H1 (cell line): ENCODE measurements at regions not wholly inside any gene's neighbourhood (a gene's known extent, or its start where the extent isn't known, plus 50 kb on each side); places are given as distances from the start of the nearest gene placed in this dataset.

ENCODE experiments used
- CTCF ChIA-PET: fragments of 300-600 bp; sonication (Branson Sonifier 250); formaldehyde crosslinking; loops from one replicate; lab custom pipeline; 2021; ENCODE audit not compliant: partially characterized antibody; lab: Charles Lee
- POLR2A ChIA-PET: fragments of 300-600 bp; sonication (Branson Sonifier 250); formaldehyde crosslinking; loops from one replicate; lab custom pipeline; 2021; ENCODE audit warnings: inconsistent platforms; ENCODE audit not compliant: partially characterized antibody; lab: Charles Lee
- DNase-seq, 2 experiments: peaks; one replicate each; pipeline versions ENCODE4 v3.0.0 to v3.0.0-alpha.2; 2010 to 2022; ENCODE audit warnings: low spot score in 2 of 2, low read depth in 1 of 2, mixed read lengths in 1 of 2
- FAIRE-seq: peaks from 2 replicates; lab custom pipeline; 2011; peaks lifted over from hg19 to GRCh38; lab: Jason Lieb, UNC
- H2AFZ ChIP-seq: 2 replicates; pipeline ENCODE4 v1.8.1; 2012; ENCODE audit warnings: low read length, inconsistent platforms
- H2AK5ac ChIP-seq: 2 replicates; pipeline ENCODE4 v1.6.1; 2013; ENCODE audit warnings: low read depth, low read length
- H2BK120ac ChIP-seq: replicated peaks from 2 replicates; pipeline ENCODE3; 2013; ENCODE audit warnings: low read depth, low read length, inconsistent platforms
- H2BK12ac ChIP-seq: 2 replicates; pipeline ENCODE4 v1.6.1; 2013; ENCODE audit warnings: low read depth, low read length
- H2BK15ac ChIP-seq: 2 replicates; pipeline ENCODE4 v1.6.1; 2013; ENCODE audit warnings: low read length
- H2BK20ac ChIP-seq: 2 replicates; pipeline ENCODE4 v1.6.1; 2013; ENCODE audit warnings: low read length
- H2BK5ac ChIP-seq: 2 replicates; pipeline ENCODE4 v1.6.1; 2013; ENCODE audit warnings: low read depth, low read length
- H3K14ac ChIP-seq: 2 replicates; pipeline ENCODE4 v1.6.1; 2013; ENCODE audit warnings: inconsistent platforms; ENCODE audit not compliant: insufficient read length
- H3K18ac ChIP-seq: 2 replicates; pipeline ENCODE4 v1.6.1; 2013; ENCODE audit warnings: low read length; ENCODE audit errors: extremely low read depth
- H3K23ac ChIP-seq: 2 replicates; pipeline ENCODE4 v1.6.1; 2013; ENCODE audit warnings: inconsistent platforms; ENCODE audit not compliant: insufficient read length
- H3K23me2 ChIP-seq: 2 replicates; pipeline ENCODE4 v1.6.1; 2013; ENCODE audit warnings: low read depth, low read length
- H3K27ac ChIP-seq: 2 replicates; pipeline ENCODE4 v1.6.1; 2011; ENCODE audit warnings: low read depth, low read length, inconsistent platforms
- H3K27me3 ChIP-seq, 4 experiments: replicated peaks in 1 of 4; 1 replicate in 1 of 4; 2 replicates in 3 of 4; pipeline versions ENCODE4 v1.6.1 to v1.8.1; 2011 to 2013; ENCODE audit warnings: low read length in 3 of 4, mild to moderate bottlenecking in 3 of 4, inconsistent platforms in 2 of 4, mixed read lengths in 2 of 4, moderate library complexity in 1 of 4; ENCODE audit not compliant: control insufficient read depth in 3 of 4, insufficient read depth in 3 of 4; ENCODE audit errors: extremely low read depth in 1 of 4
- H3K36me3 ChIP-seq, 4 experiments: 2 replicates each; pipeline versions ENCODE4 v1.6.1 to v1.8.1; 2011 to 2013; ENCODE audit warnings: mild to moderate bottlenecking in 4 of 4, low read length in 3 of 4, moderate library complexity in 2 of 4, control low read depth in 1 of 4, inconsistent platforms in 1 of 4; ENCODE audit not compliant: insufficient read depth in 4 of 4, control insufficient read depth in 2 of 4
- H3K4ac ChIP-seq: replicated peaks from 2 replicates; pipeline ENCODE3; 2013; ENCODE audit warnings: low read length, low read depth, mixed read lengths, inconsistent platforms; ENCODE audit not compliant: insufficient read length
- H3K4me1 ChIP-seq, 4 experiments: replicated peaks in 1 of 4; 1 replicate in 1 of 4; 2 replicates in 3 of 4; pipeline versions ENCODE4 v1.6.1 to v1.8.1; 2011 to 2013; ENCODE audit warnings: low read length in 3 of 4, inconsistent platforms in 2 of 4, mixed read lengths in 1 of 4; ENCODE audit not compliant: insufficient read depth in 4 of 4, control insufficient read depth in 3 of 4
- H3K4me2 ChIP-seq, 2 experiments: 2 replicates each; pipeline versions ENCODE4 v1.6.1 to v1.8.1; 2011 to 2013; ENCODE audit warnings: low read depth in 2 of 2, low read length in 2 of 2, control low read depth in 1 of 2, inconsistent platforms in 1 of 2, mild to moderate bottlenecking in 1 of 2; ENCODE audit not compliant: insufficient read depth in 1 of 2
- H3K4me3 ChIP-seq, 4 experiments: fragments of 200-600, 300-600 bp in 1 of 4; sonication (generic), shearing (Covaris generic), sonication (Bioruptor Twin) in 1 of 4; 2 replicates each; pipeline versions ENCODE4 v1.5.1 to v1.8.1; 2011 to 2016; ENCODE audit warnings: low read length in 4 of 4, low read depth in 3 of 4, control low read depth in 2 of 4, inconsistent platforms in 2 of 4, mild to moderate bottlenecking in 2 of 4, mixed read lengths in 1 of 4, moderate library complexity in 1 of 4; ENCODE audit not compliant: insufficient read depth in 2 of 4; ENCODE audit errors: extremely low read depth in 1 of 4
- H3K56ac ChIP-seq: replicated peaks from 2 replicates; pipeline ENCODE3; 2013; ENCODE audit warnings: low read depth, mild to moderate bottlenecking, mixed read lengths, low read length, inconsistent platforms; ENCODE audit not compliant: insufficient read length
- H3K79me1 ChIP-seq: 2 replicates; pipeline ENCODE4 v1.6.1; 2013; ENCODE audit warnings: low read depth, low read length, control low read depth
- H3K79me2 ChIP-seq, 2 experiments: 2 replicates each; pipeline versions ENCODE4 v1.6.1 to v1.8.1; 2012 to 2013; ENCODE audit warnings: low read length in 2 of 2, mild to moderate bottlenecking in 2 of 2, inconsistent platforms in 1 of 2; ENCODE audit not compliant: insufficient read depth in 2 of 2, control insufficient read depth in 1 of 2
- H3K9ac ChIP-seq, 4 experiments: replicated peaks in 1 of 4; 1 replicate in 1 of 4; 2 replicates in 3 of 4; pipeline versions ENCODE4 v1.6.1 to v1.8.1; 2011 to 2013; ENCODE audit warnings: low read depth in 3 of 4, low read length in 3 of 4, control low read depth in 2 of 4, mild to moderate bottlenecking in 2 of 4, moderate library complexity in 2 of 4, inconsistent platforms in 1 of 4; ENCODE audit errors: extremely low read depth in 1 of 4
- H3K9me3 ChIP-seq, 2 experiments: 2 replicates each; pipeline versions ENCODE4 v1.6.1 to v1.8.1; 2012 to 2013; ENCODE audit warnings: mild to moderate bottlenecking in 2 of 2, moderate library complexity in 2 of 2, control low read depth in 1 of 2, inconsistent platforms in 1 of 2, low read depth in 1 of 2, low read length in 1 of 2, mixed read lengths in 1 of 2; ENCODE audit not compliant: insufficient read depth in 2 of 2
- H4K20me1 ChIP-seq, 2 experiments: replicated peaks in 1 of 2; 2 replicates each; pipeline versions ENCODE3 to v1.8.1; 2011 to 2013; ENCODE audit warnings: inconsistent platforms in 2 of 2, low read length in 2 of 2, mild to moderate bottlenecking in 1 of 2; ENCODE audit not compliant: insufficient read depth in 2 of 2, control insufficient read depth in 1 of 2
- H4K5ac ChIP-seq: 2 replicates; pipeline ENCODE4 v1.6.1; 2013; ENCODE audit warnings: low read length, low read depth, mixed read lengths, inconsistent platforms; ENCODE audit not compliant: insufficient read length
- H4K8ac ChIP-seq: 2 replicates; pipeline ENCODE4 v1.8.0; 2013; ENCODE audit warnings: mild to moderate bottlenecking, moderate library complexity, low read length, inconsistent platforms; ENCODE audit not compliant: insufficient read depth; ENCODE audit errors: extremely low read depth
- H4K91ac ChIP-seq: replicated peaks from 2 replicates; pipeline ENCODE3; 2013; ENCODE audit warnings: low read length, mixed read lengths, inconsistent platforms; ENCODE audit not compliant: insufficient read length
- ASH2L ChIP-seq: fragments of 200-600, 300-600 bp; sonication (generic); IDR thresholded peaks from one replicate; pipeline ENCODE4 v1.7.1; 2017; ENCODE audit warnings: low read length
- CREB1 ChIP-seq: IDR thresholded peaks from 2 replicates; pipeline ENCODE4 v1.6.1; 2012; ENCODE audit warnings: inconsistent platforms
- NANOG ChIP-seq: IDR thresholded peaks from 2 replicates; pipeline ENCODE4 v1.6.1; 2011; ENCODE audit warnings: low read length, low read depth, mild to moderate bottlenecking, inconsistent platforms; ENCODE audit not compliant: insufficient read depth, poor library complexity, severe bottlenecking
- NRF1 ChIP-seq: IDR thresholded peaks from 2 replicates; pipeline ENCODE4 v1.6.1; 2011; ENCODE audit warnings: mild to moderate bottlenecking, low read depth, low read length, improper control_type of control experiment
- POLR2AphosphoS5 ChIP-seq: IDR thresholded peaks from 2 replicates; pipeline ENCODE4 v1.6.1; 2011; ENCODE audit warnings: low read depth, low read length
- RBBP5 ChIP-seq: IDR thresholded peaks from 2 replicates; pipeline ENCODE4 v1.7.1; 2012; ENCODE audit warnings: low read depth, mild to moderate bottlenecking, inconsistent platforms, low read length, moderate library complexity, borderline replicate concordance
- SIN3A ChIP-seq, 2 experiments: IDR thresholded peaks in 1 of 2; conservative IDR thresholded peaks in 1 of 2; 2 replicates each; pipeline ENCODE4 v1.6.1; 2011 to 2012; ENCODE audit warnings: low read length in 2 of 2, improper control_type of control experiment in 1 of 2, low read depth in 1 of 2, mild to moderate bottlenecking in 1 of 2
- TCF12 ChIP-seq: IDR thresholded peaks from 2 replicates; pipeline ENCODE4 v1.6.1; 2011; ENCODE audit warnings: low read depth, mild to moderate bottlenecking, low read length

- Histone ChIP-seq H2BK120ac (no peak overlapping the region), H3K23ac (no peak overlapping the region)
These were observed 418.0 kb upstream of the IMPG1 start for GRCh38 chr6:76490456-76490855.

More at GRCh38 chr6:76490456-76490855, 418.0 kb upstream of the IMPG1 start:
- DNase-seq (no peak), FAIRE-seq (no peak)
- no peak overlapping the region for H3K18ac ChIP-seq
- no peak overlapping the region for H3K4me2 ChIP-seq
- no peaks in the 10 kb centered on the region for H3K23me2 ChIP-seq
- no peak overlapping the region for H4K91ac ChIP-seq
- H4K8ac ChIP-seq = no peak overlapping the region
- no peak overlapping the region for H2BK15ac ChIP-seq
- no peak overlapping the region for H2AK5ac ChIP-seq
- no peaks in the 10 kb centered on the region; a peak in 2 of 4 replicates for H3K9me3 ChIP-seq
- no peaks in the 10 kb centered on the region for H3K4me1 ChIP-seq
- H2BK5ac ChIP-seq = no peak overlapping the region
- H2BK12ac ChIP-seq = no peak overlapping the region
- no peak overlapping the region for H4K5ac ChIP-seq
- no peak overlapping the region for H2BK20ac ChIP-seq
- H3K36me3 ChIP-seq = no peaks in the 10 kb centered on the region
- H2AFZ ChIP-seq = no peak overlapping the region
- H3K9ac ChIP-seq = no peak overlapping the region
- no peak overlapping the region for H3K4me3 ChIP-seq
- H3K4ac ChIP-seq = no peak overlapping the region
- ChIA-PET POLR2A (no interaction called here), CTCF (no interaction called here)
- no peak overlapping the region for H3K56ac ChIP-seq
- H3K14ac ChIP-seq = no peak overlapping the region
- no peaks in the 10 kb centered on the region for H3K27me3 ChIP-seq
- no peaks in the 10 kb centered on the region for H4K20me1 ChIP-seq
- TF ChIP-seq RBBP5 (no peak), POLR2AphosphoS5 (no peak), NANOG (no peak), SIN3A (conservative IDR thresholded peaks at IDR 0.05 in 1 of 2, IDR thresholded peaks at IDR 0.05 in 1 of 2; ENCODE audit: low read depth in 1 of 2, low read length in 2 of 2) (no peak), TCF12 (no peak), NRF1 (no peak), CREB1 (no peak), ASH2L (no peak)
- H3K27ac ChIP-seq = no peak overlapping the region
- no peaks in the 10 kb centered on the region for H3K79me2 ChIP-seq
- H3K79me1 ChIP-seq = no peaks in the 10 kb centered on the region
